ENCODE measurements at regions not wholly inside any gene's neighbourhood (a gene's known extent, or its start where the extent isn't known, plus 50 kb on each side); places are given as distances from the start of the nearest gene placed in this dataset.

DNA sequence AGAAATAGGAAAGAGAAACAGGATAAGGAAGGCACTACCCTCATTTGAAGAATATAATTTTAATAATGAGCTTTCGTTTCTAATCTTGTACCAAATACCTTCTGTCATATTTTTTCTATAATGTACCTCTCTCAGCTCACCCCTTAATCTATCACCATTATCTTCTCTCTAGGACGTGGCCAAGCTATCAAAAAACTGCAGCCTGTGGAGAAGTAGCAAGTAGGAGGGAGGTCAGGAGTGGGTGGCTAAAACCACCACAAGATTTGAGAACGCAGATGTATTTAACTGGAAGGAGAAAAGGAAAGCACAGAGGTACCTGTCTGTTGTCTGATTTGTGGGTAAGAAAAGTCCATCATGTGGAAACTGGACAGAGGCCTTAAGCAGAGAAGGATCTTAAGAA lies 576.7 kb upstream of the DIPK2B start:
- no peak for TF ChIP-seq POLR2A (IDR thresholded peaks at IDR 0.05)
- TF ChIP-seq, protein P1, sequence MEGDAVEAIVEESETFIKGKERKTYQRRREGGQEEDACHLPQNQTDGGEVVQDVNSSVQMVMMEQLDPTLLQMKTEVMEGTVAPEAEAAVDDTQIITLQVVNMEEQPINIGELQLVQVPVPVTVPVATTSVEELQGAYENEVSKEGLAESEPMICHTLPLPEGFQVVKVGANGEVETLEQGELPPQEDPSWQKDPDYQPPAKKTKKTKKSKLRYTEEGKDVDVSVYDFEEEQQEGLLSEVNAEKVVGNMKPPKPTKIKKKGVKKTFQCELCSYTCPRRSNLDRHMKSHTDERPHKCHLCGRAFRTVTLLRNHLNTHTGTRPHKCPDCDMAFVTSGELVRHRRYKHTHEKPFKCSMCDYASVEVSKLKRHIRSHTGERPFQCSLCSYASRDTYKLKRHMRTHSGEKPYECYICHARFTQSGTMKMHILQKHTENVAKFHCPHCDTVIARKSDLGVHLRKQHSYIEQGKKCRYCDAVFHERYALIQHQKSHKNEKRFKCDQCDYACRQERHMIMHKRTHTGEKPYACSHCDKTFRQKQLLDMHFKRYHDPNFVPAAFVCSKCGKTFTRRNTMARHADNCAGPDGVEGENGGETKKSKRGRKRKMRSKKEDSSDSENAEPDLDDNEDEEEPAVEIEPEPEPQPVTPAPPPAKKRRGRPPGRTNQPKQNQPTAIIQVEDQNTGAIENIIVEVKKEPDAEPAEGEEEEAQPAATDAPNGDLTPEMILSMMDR (IDR thresholded peaks at IDR 0.05) = no peak

Measured in transverse colon (tissue), 3 donors.